ENCODE measurements at regions not wholly inside any gene's neighbourhood (a gene's known extent, or its start where the extent isn't known, plus 50 kb on each side); places are given as distances from the start of the nearest gene placed in this dataset.

DNA sequence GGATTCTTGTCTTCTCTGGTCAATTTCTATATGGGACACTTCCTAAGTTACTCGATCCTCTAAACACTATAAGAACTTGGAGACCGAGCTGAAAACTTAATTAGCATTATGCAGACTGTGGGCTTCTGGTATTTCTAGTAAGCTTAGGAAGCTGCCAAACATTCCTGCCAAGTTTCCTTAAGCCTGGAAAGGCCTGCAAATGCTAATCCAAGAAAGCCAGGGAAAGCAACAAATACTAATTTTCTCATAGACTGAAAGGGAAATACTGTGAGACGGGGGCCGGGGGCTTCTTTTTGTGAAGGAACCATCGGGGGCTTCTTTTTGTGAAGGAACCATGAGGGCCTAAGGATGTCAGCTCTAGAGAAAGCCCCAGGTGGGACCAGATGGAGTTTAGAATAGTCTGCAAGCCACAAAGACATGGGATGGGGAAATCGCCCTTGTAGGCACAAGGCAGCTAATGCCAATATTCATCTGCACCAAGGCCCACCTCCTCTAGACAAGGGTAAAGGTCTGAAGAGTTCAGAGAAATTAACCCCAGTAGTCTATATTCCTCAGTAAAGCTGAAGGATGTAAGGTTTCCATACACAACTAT lies 332.4 kb upstream of the PRDM1 start:
- H3K4me1 ChIP-seq: no peaks in the 10 kb centered on the region
- no peaks in the 10 kb centered on the region for H3K36me3 ChIP-seq
- no peak for TF ChIP-seq CTCF (IDR thresholded peaks at IDR 0.05)
- no peak for DNase-seq (ENCODE audit: low spot score)
- H3K27me3 ChIP-seq: no peaks in the 10 kb centered on the region
- H3K9me3 ChIP-seq: no peaks in the 10 kb centered on the region
- no peak overlapping the region for H3K27ac ChIP-seq
- H3K4me3 ChIP-seq: no peak overlapping the region

- no peaks in the 10 kb centered on the region for H3K9me3 ChIP-seq
- no peaks in the 10 kb centered on the region for H3K4me1 ChIP-seq
- no peak overlapping the region for H3K27ac ChIP-seq
- DNase-seq (ENCODE audit: low spot score): no peak
- H3K4me3 ChIP-seq: no peak overlapping the region
- no peak for TF ChIP-seq CTCF (IDR thresholded peaks at IDR 0.05)
- H3K36me3 ChIP-seq: no peaks in the 10 kb centered on the region
- H3K27me3 ChIP-seq: no peaks in the 10 kb centered on the region
These were observed 332.9 kb upstream of the PRDM1 start for GRCh38 chr6:105753207-105753606.

DNA sequence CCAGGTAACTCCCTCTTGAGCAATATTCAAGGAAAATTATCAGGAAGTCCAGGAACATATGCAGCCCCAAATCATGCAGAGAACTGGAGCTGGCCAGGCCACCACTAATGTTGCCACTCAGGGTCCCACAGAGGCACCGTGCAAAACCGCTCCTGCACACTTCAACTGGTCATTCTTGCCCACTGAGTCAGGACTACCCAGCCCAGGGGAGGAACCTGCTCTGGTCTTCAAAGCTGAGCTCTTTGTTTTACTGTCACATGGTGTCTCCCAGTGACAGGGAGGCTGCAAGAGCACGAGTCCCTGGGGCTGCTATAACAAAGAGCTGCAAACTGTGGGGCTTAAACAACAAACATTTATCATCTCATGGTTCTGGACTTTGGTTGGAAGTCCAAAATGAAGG lies 336.0 kb upstream of the PRDM1 start:
- no peak overlapping the region for H3K27ac ChIP-seq
- TF ChIP-seq CTCF (IDR thresholded peaks at IDR 0.05): no peak

DNA sequence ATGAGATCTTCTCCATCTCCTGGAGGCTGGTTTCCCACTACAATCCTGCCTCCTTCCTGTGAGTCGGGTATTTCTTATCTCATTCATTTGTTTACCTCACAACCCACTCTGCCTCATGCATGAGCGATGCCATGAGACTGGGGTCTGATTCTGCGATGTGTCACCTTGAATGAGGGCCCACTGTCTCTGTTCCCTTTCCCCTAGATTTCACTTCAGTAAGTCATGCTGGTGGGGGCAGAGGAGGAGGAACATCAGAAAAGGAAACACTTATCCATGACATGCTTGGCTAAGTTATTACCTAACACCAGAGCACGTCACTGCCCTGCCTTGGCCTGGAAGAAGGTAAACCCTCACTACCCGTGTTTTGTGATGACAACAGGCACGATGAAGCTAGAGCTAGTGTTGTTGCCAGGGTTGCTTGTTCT lies 337.4 kb upstream of the PRDM1 start:
- Histone ChIP-seq H3K27me3 (no peaks in the 10 kb centered on the region), H3K36me3 (no peaks in the 10 kb centered on the region), H3K4me1 (no peaks in the 10 kb centered on the region), H3K4me3 (no peak overlapping the region), H3K9me3 (no peaks in the 10 kb centered on the region), H3K27ac (no peak overlapping the region)
- DNase-seq (ENCODE audit: low spot score): no peak
- no peak for TF ChIP-seq CTCF (IDR thresholded peaks at IDR 0.05)

More for the DNA sequence above, 336.0 kb upstream of the PRDM1 start:
- no peaks in the 10 kb centered on the region for H3K4me1 ChIP-seq
- H3K9me3 ChIP-seq: no peaks in the 10 kb centered on the region
- H3K27me3 ChIP-seq: no peaks in the 10 kb centered on the region
- DNase-seq (ENCODE audit: low spot score): no peak
- H3K4me3 ChIP-seq: no peak overlapping the region
- H3K36me3 ChIP-seq: no peaks in the 10 kb centered on the region

DNA sequence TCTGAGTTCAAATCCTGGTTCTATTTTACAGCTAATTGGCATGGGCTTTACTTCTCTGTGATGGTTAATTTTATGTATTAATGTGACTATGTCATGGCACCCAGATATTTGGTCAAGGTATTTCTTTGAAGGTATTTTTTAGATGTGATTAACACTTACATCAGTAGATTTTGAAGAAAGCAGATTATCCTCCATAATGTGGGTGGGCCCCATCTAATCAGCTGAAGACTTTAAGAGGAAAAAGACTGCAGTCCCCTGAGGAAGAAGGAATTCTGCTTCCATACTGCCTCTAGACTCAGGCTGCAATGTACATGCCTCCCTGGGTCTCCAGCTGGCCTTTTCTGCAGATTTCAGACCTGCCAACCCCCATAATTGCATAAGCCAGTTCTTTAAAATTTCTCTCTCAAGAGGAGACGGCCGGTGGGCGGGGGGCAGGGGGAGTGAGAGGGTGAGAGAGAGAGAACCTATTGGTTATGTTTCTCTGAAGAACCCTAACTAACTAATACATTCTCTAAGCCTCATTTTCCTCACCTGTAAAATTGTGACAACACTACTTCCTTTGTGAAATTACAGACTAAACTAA lies 338.2 kb upstream of the PRDM1 start:
- no peaks in the 10 kb centered on the region for H3K27me3 ChIP-seq
- H3K36me3 ChIP-seq: no peaks in the 10 kb centered on the region
- H3K4me3 ChIP-seq: no peak overlapping the region
- TF ChIP-seq CTCF (IDR thresholded peaks at IDR 0.05): no peak
- H3K4me1 ChIP-seq: no peaks in the 10 kb centered on the region
- H3K27ac ChIP-seq: no peak overlapping the region
- no peaks in the 10 kb centered on the region for H3K9me3 ChIP-seq
- no peak for DNase-seq (ENCODE audit: low spot score)

DNA sequence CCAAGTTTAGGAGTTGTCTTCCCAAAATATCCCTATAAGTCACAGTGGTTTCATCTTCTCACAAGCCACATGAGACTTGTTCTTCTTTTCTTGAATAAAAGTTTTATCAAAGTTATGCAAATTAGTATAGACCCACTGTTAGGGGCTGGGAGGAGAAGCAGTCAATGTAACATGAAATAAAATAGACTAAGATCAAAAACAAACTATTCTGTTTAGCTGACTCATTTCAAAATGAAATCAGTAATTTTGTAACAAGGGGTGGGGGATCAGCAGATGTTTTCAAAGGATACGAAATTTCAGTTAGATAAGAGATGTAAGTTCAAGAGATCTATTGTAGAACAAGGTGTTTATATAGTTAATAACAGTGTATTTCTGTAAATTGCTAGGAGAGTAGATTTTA lies 339.6 kb upstream of the PRDM1 start:
- Histone ChIP-seq H3K4me1 (no peaks in the 10 kb centered on the region), H3K4me3 (no peak overlapping the region), H3K36me3 (no peaks in the 10 kb centered on the region), H3K9me3 (no peaks in the 10 kb centered on the region), H3K27me3 (no peaks in the 10 kb centered on the region), H3K27ac (no peak overlapping the region)
- DNase-seq (ENCODE audit: low spot score): no peak
- no peak for TF ChIP-seq CTCF (IDR thresholded peaks at IDR 0.05)
